ENCODE measurements at regions not wholly inside any gene's neighbourhood (a gene's known extent, or its start where the extent isn't known, plus 50 kb on each side); places are given as distances from the start of the nearest gene placed in this dataset.

DNA sequence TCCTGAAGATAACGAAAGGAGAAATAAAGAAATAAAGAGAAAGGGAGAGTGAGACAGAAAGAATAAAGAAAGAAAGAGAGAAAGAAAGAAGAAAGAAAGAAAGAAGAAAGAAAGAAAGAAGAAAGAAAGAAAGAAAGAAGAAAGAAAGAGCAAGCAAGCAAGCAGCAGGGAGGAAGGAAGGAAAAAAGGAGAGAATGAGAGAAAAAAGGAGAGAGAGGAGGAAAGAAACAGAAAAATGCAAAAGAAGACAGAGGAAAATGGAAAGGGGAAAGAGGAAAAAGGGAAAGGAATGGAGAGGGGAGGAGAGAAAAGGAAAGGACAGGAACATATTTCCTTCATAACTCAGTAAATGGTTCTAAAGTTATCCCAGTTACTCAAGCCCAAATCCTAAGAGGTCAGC is 978.8 kb upstream of the CDH9 start:
- no peak for DNase-seq (ENCODE audit: low spot score)

GRCh38 chr5:28014779-28015178 is 976.4 kb upstream of the CDH9 start:
- no peak for DNase-seq (ENCODE audit: low spot score)

DNA sequence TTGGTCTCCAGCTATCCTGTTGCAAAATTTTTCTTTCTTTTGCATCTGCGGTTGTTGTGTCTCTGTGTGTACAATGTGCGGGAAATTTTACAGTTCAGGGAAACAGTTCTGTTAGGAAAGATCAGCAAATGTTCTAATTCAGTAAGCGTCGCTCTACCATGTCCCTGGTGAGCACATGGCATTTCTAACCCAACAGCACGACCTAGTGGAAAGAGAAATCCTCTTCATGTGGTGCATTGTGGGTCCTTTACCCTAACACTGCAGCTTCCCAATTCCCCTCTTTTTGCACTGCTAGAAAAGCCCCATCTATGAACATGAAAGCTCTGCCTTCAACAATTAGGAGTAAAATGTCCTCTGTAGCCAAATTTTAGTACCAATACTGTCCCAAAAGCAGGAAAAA is 974.2 kb upstream of the CDH9 start:
- no peak for DNase-seq (ENCODE audit: low spot score)

- DNase-seq (ENCODE audit: low spot score): no peak
Observed at GRCh38 chr5:28009576-28009975, 971.2 kb upstream of the CDH9 start.

DNA sequence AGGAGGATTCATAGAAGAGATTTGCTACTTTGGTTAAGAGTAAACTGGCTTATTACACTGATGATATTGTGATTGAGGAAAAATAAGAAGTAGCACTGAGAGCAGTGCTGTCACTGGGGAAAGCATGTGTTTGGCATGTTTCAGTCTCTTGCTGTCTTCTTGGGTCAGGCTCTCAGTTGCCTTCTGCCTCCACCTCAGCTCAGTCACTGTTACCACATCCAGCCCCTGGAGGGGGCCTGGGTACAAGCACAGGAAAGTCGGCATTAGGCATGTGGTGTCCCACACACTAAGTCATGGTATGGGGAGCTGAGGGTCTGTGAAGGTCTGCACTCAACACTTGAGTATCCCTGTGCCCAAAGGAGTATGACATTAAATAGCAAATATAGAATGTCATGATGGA is 958.3 kb upstream of the CDH9 start:
- no peak for DNase-seq (ENCODE audit: low spot score)

DNA sequence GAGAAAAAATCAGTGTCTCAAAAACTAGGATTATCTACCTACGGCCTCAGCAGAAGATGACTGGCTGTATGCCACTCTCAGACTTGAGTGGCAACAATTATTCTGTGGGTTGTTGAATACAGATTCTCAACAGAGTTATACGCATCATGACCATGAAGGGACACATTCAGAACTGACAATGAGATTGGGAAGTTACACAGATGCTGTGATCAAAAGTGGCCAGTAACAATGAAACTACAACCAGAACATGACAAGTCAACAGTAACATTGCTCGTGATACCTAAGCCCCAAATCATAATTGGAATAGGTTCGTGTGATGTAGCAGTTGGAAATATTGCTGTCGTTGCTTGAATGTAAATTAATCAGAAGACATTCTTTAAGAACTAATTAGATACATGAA is 957.5 kb upstream of the CDH9 start:
- no peak for DNase-seq (ENCODE audit: low spot score)

DNA sequence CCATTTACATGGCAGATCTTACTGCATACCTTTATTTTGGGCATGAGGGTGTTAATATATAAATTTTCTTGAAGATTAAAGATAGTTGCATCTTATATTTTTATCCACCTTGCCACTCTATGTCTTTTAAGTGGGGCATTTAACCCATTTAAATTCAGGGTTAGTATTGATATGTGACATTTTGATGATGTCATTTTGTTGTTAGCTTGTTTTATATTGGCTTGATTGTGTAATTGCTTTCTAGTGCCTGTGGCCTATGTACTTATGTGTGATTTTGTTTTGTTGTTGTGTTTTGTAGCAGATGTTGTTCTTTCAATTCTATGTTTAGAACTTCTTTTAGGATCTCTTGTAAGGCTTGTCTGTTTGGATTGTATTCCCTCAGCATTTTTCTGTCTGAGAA is 939.9 kb upstream of the CDH9 start:
- no peak for DNase-seq (ENCODE audit: low spot score)

- no peak for DNase-seq (ENCODE audit: low spot score)
Observed at GRCh38 chr5:27969157-27969556, 930.8 kb upstream of the CDH9 start.

- no peak for DNase-seq (ENCODE audit: low spot score)
Observed at GRCh38 chr5:27963050-27963783, 924.8 kb upstream of the CDH9 start.

GRCh38 chr5:27962198-27962597 is 923.8 kb upstream of the CDH9 start:
- DNase-seq (ENCODE audit: low spot score): no peak

DNA sequence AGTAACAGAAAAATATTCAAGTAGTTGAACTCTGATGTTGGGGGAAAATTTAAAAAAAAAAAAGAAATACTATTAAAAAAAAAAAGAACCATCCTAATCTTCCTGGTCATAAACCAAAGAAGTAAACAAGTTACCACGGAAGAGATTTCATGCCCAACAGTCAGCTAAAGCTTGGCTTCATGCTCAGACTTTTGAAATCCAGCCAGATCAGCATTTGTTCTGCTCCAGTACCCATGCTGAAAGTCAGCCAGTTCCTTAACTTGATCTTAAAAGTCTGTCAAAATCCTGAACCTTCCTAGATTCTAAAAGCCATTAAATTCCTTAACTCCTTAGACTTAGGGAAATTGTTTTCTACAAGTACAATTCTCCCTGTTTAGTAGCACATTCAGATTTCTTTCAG is 908.7 kb upstream of the CDH9 start:
- DNase-seq (ENCODE audit: low spot score): no peak

DNA sequence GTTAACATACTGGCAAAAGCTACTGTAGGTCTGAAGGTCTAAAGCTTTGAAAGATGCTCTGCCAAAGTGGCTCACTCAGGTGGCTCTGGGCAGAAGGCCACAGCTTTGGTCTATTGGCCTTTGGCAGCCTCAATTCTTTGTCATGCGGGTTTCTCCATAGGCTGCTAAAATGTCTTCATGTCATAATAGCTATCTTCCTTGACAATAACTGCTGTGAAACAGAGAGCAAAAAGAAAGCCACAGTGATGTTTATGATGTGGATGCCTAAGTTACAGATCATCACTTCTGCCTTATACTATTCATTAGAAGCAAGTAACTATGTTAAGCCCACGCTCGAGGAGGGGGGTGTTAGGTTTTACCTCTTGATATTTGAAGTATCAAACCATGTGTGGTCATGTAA is 906.1 kb upstream of the CDH9 start:
- DNase-seq (ENCODE audit: low spot score): no peak

DNA sequence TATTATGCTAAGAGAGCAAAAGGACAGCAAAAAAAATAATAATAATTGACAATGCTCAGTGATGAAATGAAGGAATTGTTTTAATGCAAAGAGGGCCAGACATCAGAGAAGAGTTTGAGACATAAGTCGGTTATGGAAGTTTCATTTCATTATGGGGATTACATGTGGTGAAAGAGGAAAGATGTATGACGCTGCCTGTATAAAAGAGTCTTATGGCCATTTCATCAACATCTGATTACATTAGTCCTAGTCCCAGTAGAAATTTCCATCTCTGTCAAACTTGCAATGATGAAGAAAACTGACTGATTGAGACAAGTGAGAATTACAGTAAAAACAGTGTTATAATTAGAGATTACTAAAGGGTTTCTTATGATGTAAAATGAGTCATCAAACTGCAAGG is 900.6 kb upstream of the CDH9 start:
- DNase-seq (ENCODE audit: low spot score): no peak

GRCh38 chr5:27928060-27928459 is 889.7 kb upstream of the CDH9 start:
- no peak for DNase-seq (ENCODE audit: low spot score)

DNA sequence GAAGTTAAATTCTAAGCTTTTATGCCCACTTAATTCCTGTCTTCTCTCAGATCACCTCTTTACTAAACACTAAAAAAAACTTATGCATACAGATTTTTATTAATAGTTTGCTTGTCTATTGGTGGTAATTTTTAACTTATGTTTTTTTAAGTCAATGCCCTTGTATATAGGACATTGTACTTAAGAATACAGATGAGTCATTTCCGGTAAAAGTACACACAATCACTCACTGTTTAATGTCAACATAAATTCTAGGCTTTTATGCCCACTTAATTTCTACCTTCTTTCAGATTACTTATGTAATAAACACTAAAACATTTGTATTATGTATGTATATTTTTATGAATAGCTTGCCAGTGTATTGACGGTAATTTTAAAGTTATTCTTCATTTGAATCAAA is 872.8 kb upstream of the CDH9 start:
- DNase-seq (ENCODE audit: low spot score): no peak

DNA sequence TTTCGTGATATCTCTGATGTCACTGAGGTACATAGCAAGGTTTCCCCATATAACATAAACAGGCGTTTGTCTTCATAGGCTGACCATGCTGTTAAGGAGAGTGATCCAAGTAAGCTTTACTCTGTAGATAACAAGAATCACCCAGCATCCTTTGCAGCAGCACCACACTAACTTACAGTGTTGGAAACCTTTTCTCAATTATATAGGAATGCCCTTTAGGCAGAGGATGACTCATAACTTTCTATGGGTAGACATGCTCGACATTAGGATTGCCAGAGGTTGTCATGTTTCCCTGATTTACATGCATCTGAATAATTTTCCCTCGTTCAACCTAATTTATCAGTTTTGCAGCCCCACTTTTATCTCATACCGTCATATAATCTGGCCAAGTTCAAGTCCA is 870.0 kb upstream of the CDH9 start:
- no peak for DNase-seq (ENCODE audit: low spot score)

- no peak for DNase-seq (ENCODE audit: low spot score)
Observed at GRCh38 chr5:27906931-27907601, 868.7 kb upstream of the CDH9 start.

DNA sequence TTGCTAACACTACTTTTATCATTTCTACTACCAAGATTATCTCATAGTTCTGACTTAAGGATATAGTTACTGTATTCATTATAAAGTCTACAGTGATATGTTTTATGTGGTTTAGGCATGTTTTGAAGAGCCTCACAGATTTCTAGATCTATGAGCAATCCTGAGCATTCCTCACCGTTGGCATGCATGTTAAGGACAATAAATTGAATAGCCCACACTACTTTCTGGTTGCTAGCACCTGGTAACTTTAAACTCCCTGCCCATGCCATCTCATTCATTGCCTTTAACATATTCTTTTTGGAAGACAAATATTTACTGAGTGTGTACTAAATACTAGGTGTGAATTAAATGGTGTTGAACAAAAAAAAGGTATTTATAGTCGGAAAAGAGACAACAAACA is 868.1 kb upstream of the CDH9 start:
- DNase-seq (ENCODE audit: low spot score): no peak

- DNase-seq (ENCODE audit: low spot score): no peak
Observed at GRCh38 chr5:27900761-27901160, 862.4 kb upstream of the CDH9 start.

- no peak for DNase-seq (ENCODE audit: low spot score)
Observed at GRCh38 chr5:27876071-27876470, 837.7 kb upstream of the CDH9 start.

- no peak for DNase-seq (ENCODE audit: low spot score)
Observed at GRCh38 chr5:27875148-27875547, 836.8 kb upstream of the CDH9 start.

- DNase-seq (ENCODE audit: low spot score): no peak
Observed at GRCh38 chr5:27868292-27868691, 829.9 kb upstream of the CDH9 start.

GRCh38 chr5:27855491-27855890 is 817.1 kb upstream of the CDH9 start:
- no peak for DNase-seq (ENCODE audit: low spot score)

Data from SK-N-DZ (cell line).